ENCODE measurements at regions not wholly inside any gene's neighbourhood (a gene's known extent, or its start where the extent isn't known, plus 50 kb on each side); places are given as distances from the start of the nearest gene placed in this dataset.
"Not testable (repeated sequence)": the region's sequence is repeated elsewhere in the genome, so short reads cannot be mapped to it uniquely, and the experiment has no call there.

GRCh38 chrX:122218666-122219065 lies 965.4 kb upstream of the GRIA3 start:
- in situ Hi-C loops (cut with MboI; ENCODE audit: low pct_unique_long_range_greater_than_20kb, low sequenced_read_pairs): no loop called here
- DNase-seq: no peak

GRCh38 chrX:122219226-122219625 lies 964.9 kb upstream of the GRIA3 start:
- DNase-seq: no peak
- in situ Hi-C loops (cut with MboI; ENCODE audit: low pct_unique_long_range_greater_than_20kb, low sequenced_read_pairs): no loop called here

- in situ Hi-C loops (cut with MboI; ENCODE audit: low pct_unique_long_range_greater_than_20kb, low sequenced_read_pairs): no loop called here
- no peak for DNase-seq
Observed at GRCh38 chrX:122219735-122220134, 964.3 kb upstream of the GRIA3 start.

- in situ Hi-C loops (cut with MboI; ENCODE audit: low pct_unique_long_range_greater_than_20kb, low sequenced_read_pairs): no loop called here
- no peak for DNase-seq
Observed at GRCh38 chrX:122220644-122221373, 963.3 kb upstream of the GRIA3 start.

GRCh38 chrX:122221810-122222209 lies 962.3 kb upstream of the GRIA3 start:
- in situ Hi-C loops (cut with MboI; ENCODE audit: low pct_unique_long_range_greater_than_20kb, low sequenced_read_pairs); DNase-seq: not testable (repeated sequence)

GRCh38 chrX:122224137-122224536 lies 959.9 kb upstream of the GRIA3 start:
- DNase-seq; in situ Hi-C loops (cut with MboI; ENCODE audit: low pct_unique_long_range_greater_than_20kb, low sequenced_read_pairs): not testable (repeated sequence)

- in situ Hi-C loops (cut with MboI; ENCODE audit: low pct_unique_long_range_greater_than_20kb, low sequenced_read_pairs): no loop called here
Observed at GRCh38 chrX:122238801-122239200, 945.3 kb upstream of the GRIA3 start.

GRCh38 chrX:122241959-122242358 lies 942.1 kb upstream of the GRIA3 start:
- DNase-seq: no peak
- in situ Hi-C loops (cut with MboI; ENCODE audit: low pct_unique_long_range_greater_than_20kb, low sequenced_read_pairs): no loop called here

More at GRCh38 chrX:122238801-122239200, 945.3 kb upstream of the GRIA3 start:
- DNase-seq: no peak

GRCh38 chrX:122244080-122244479 lies 940.0 kb upstream of the GRIA3 start:
- in situ Hi-C loops (cut with MboI; ENCODE audit: low pct_unique_long_range_greater_than_20kb, low sequenced_read_pairs): no loop called here
- DNase-seq: no peak

- DNase-seq: no peak
- in situ Hi-C loops (cut with MboI; ENCODE audit: low pct_unique_long_range_greater_than_20kb, low sequenced_read_pairs): no loop called here
Observed at GRCh38 chrX:122245175-122245574, 938.9 kb upstream of the GRIA3 start.

- in situ Hi-C loops (cut with MboI; ENCODE audit: low pct_unique_long_range_greater_than_20kb, low sequenced_read_pairs): no loop called here
Observed at GRCh38 chrX:122245943-122246342, 938.1 kb upstream of the GRIA3 start.

GRCh38 chrX:122246937-122247336 lies 937.1 kb upstream of the GRIA3 start:
- in situ Hi-C loops (cut with MboI; ENCODE audit: low pct_unique_long_range_greater_than_20kb, low sequenced_read_pairs): no loop called here
- no peak for DNase-seq

More at GRCh38 chrX:122245943-122246342, 938.1 kb upstream of the GRIA3 start:
- no peak for DNase-seq

GRCh38 chrX:122248681-122249080 lies 935.4 kb upstream of the GRIA3 start:
- in situ Hi-C loops (cut with MboI; ENCODE audit: low pct_unique_long_range_greater_than_20kb, low sequenced_read_pairs): no loop called here
- DNase-seq: no peak

- in situ Hi-C loops (cut with MboI; ENCODE audit: low pct_unique_long_range_greater_than_20kb, low sequenced_read_pairs): no loop called here
- DNase-seq: no peak
Observed at GRCh38 chrX:122252454-122252853, 931.6 kb upstream of the GRIA3 start.

- in situ Hi-C loops (cut with MboI; ENCODE audit: low pct_unique_long_range_greater_than_20kb, low sequenced_read_pairs): no loop called here
Observed at GRCh38 chrX:122268353-122268752, 915.7 kb upstream of the GRIA3 start.

GRCh38 chrX:122269243-122269781 lies 914.8 kb upstream of the GRIA3 start:
- in situ Hi-C loops (cut with MboI; ENCODE audit: low pct_unique_long_range_greater_than_20kb, low sequenced_read_pairs): no loop called here
- no peak for DNase-seq

More at GRCh38 chrX:122268353-122268752, 915.7 kb upstream of the GRIA3 start:
- DNase-seq: no peak

GRCh38 chrX:122270809-122271494 lies 913.1 kb upstream of the GRIA3 start:
- no peak for DNase-seq
- in situ Hi-C loops (cut with MboI; ENCODE audit: low pct_unique_long_range_greater_than_20kb, low sequenced_read_pairs): no loop called here

- in situ Hi-C loops (cut with MboI; ENCODE audit: low pct_unique_long_range_greater_than_20kb, low sequenced_read_pairs): no loop called here
- no peak for DNase-seq
Observed at GRCh38 chrX:122272011-122272410, 912.1 kb upstream of the GRIA3 start.

GRCh38 chrX:122279746-122280145 lies 904.3 kb upstream of the GRIA3 start:
- no peak for DNase-seq
- in situ Hi-C loops (cut with MboI; ENCODE audit: low pct_unique_long_range_greater_than_20kb, low sequenced_read_pairs): no loop called here

GRCh38 chrX:122299822-122300221 lies 884.3 kb upstream of the GRIA3 start:
- DNase-seq; in situ Hi-C loops (cut with MboI; ENCODE audit: low pct_unique_long_range_greater_than_20kb, low sequenced_read_pairs): not testable (repeated sequence)

Data from KBM-7 (cell line).